ENCODE measurements at regions not wholly inside any gene's neighbourhood (a gene's known extent, or its start where the extent isn't known, plus 50 kb on each side); places are given as distances from the start of the nearest gene placed in this dataset.

- DNase-seq (no peak), ATAC-seq (no peak)
- Histone ChIP-seq H3K36me3 (ENCODE audit: control insufficient read depth, insufficient read depth, low read length) (no peaks in the 10 kb centered on the region), H3K27me3 (ENCODE audit: control insufficient read depth, insufficient read depth, low read length) (no peaks in the 10 kb centered on the region), H3K4me3 (ENCODE audit: low read length) (no peak overlapping the region), H3K9me3 (ENCODE audit: control insufficient read depth, insufficient read depth, low read length) (no peaks in the 10 kb centered on the region), H3K4me1 (ENCODE audit: control insufficient read depth, insufficient read depth, low read length) (no peaks in the 10 kb centered on the region), H3K27ac (ENCODE audit: low read length) (no peak overlapping the region)
- H3K4me1 Mint-ChIP-seq, result peaks cover 5 to 7% of the 10 kb centered on the region in 2 donors
- WGBS (ENCODE audit: insufficient coverage), result 86% methylated on average over 2 of the region's 3 CpGs
- H3K27me3 Mint-ChIP-seq (ENCODE audit: low read depth in 2 of 2), result peaks cover 8 to 22% of the 10 kb centered on the region in 2 donors
- no peaks in the 10 kb centered on the region for H3K9me3 Mint-ChIP-seq
- TF ChIP-seq CTCF (IDR thresholded peaks at IDR 0.05), result no peak
- no peak overlapping the region for H3K27ac Mint-ChIP-seq
- no peaks in the 10 kb centered on the region for H3K36me3 Mint-ChIP-seq
- intact Hi-C loops (cut with micrococcal nuclease), result no loop called here
- H3K4me3 Mint-ChIP-seq, result no peak overlapping the region
Measured at GRCh38 chr4:81348086-81348777, 123.5 kb downstream of the RASGEF1B start.

- H3K4me1 Mint-ChIP-seq, result peaks cover 4% of the 10 kb centered on the region in 2 donors
- ATAC-seq (no peak), DNase-seq (no peak)
Measured at GRCh38 chr4:81346719-81347118, 125.0 kb downstream of the RASGEF1B start.

DNA sequence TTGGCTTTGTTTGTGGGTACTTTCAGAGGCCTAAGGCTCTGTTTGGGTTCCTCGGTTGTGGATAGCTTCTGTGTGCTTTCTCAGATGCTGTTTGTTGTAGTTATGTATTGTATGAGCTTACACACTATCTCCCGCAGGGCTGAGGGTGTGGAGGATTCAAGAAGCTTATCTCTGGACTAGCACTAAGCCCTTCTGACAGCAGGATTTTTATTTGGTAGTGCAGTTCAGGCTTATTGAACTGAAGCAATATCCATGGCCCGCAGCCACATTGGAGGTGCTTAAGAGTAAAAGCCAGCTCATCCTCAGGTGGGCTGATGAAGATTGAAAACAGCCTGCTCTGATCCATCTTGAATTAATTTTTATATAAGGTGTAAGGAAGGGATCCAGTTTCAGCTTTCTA is 128.2 kb downstream of the RASGEF1B start:
- TF ChIP-seq CTCF (IDR thresholded peaks at IDR 0.05), result no peak
- H3K4me1 Mint-ChIP-seq, result no peaks in the 10 kb centered on the region
- Histone ChIP-seq H3K27me3 (ENCODE audit: control insufficient read depth, insufficient read depth, low read length) (no peaks in the 10 kb centered on the region), H3K36me3 (ENCODE audit: control insufficient read depth, insufficient read depth, low read length) (no peaks in the 10 kb centered on the region), H3K4me1 (ENCODE audit: control insufficient read depth, insufficient read depth, low read length) (no peaks in the 10 kb centered on the region), H3K9me3 (ENCODE audit: control insufficient read depth, insufficient read depth, low read length) (no peaks in the 10 kb centered on the region), H3K27ac (ENCODE audit: low read length) (no peak overlapping the region), H3K4me3 (ENCODE audit: low read length) (no peak overlapping the region)
- 98% methylated on average over 3 of the region's 3 CpGs for WGBS (ENCODE audit: insufficient coverage)
- peaks cover 4 to 29% of the 10 kb centered on the region in 2 donors for H3K27me3 Mint-ChIP-seq (ENCODE audit: low read depth in 2 of 2)
- H3K27ac Mint-ChIP-seq, result no peak overlapping the region
- no peaks in the 10 kb centered on the region for H3K9me3 Mint-ChIP-seq
- H3K4me3 Mint-ChIP-seq, result no peak overlapping the region
- no peaks in the 10 kb centered on the region for H3K36me3 Mint-ChIP-seq
- intact Hi-C loops (cut with micrococcal nuclease), result no loop called here
- no peak for DNase-seq
- no peak for ATAC-seq

More at GRCh38 chr4:81346719-81347118, 125.0 kb downstream of the RASGEF1B start:
- no peak overlapping the region for H3K27ac Mint-ChIP-seq
- H3K27me3 Mint-ChIP-seq (ENCODE audit: low read depth in 2 of 2), result peaks cover 5 to 18% of the 10 kb centered on the region in 2 donors
- no peaks in the 10 kb centered on the region for H3K36me3 Mint-ChIP-seq
- no peaks in the 10 kb centered on the region for H3K9me3 Mint-ChIP-seq
- Histone ChIP-seq H3K9me3 (ENCODE audit: control insufficient read depth, insufficient read depth, low read length) (no peaks in the 10 kb centered on the region), H3K36me3 (ENCODE audit: control insufficient read depth, insufficient read depth, low read length) (no peaks in the 10 kb centered on the region), H3K27me3 (ENCODE audit: control insufficient read depth, insufficient read depth, low read length) (no peaks in the 10 kb centered on the region), H3K4me1 (ENCODE audit: control insufficient read depth, insufficient read depth, low read length) (no peaks in the 10 kb centered on the region), H3K4me3 (ENCODE audit: low read length) (no peak overlapping the region), H3K27ac (ENCODE audit: low read length) (no peak overlapping the region)
- intact Hi-C loops (cut with micrococcal nuclease), result no loop called here
- H3K4me3 Mint-ChIP-seq, result no peak overlapping the region
- TF ChIP-seq CTCF (IDR thresholded peaks at IDR 0.05), result no peak
- 94% methylated on average over 1 of the region's 1 CpG for WGBS (ENCODE audit: insufficient coverage)

DNA sequence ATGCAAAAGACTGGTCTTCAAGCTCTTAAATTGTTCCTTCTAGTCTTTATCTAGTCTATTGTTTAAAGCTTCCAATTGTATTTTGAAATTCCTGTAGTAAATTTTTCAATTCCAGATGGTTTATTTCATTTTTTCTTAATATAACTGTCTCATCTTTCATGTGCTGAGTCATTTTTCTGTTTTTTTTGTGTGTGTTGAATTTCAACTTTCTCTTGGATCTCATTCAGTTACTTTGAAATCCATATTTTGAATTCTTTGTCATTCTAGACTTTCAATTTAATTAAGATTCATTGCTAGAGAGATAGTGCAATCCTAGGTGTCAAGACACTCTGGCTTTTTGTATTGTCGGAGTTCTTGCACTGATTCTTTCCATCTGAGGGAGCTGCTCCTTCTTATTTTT is 128.0 kb upstream of the PRKG2 start:
- Histone ChIP-seq H3K27me3 (ENCODE audit: control insufficient read depth, insufficient read depth, low read length) (no peaks in the 10 kb centered on the region), H3K36me3 (ENCODE audit: control insufficient read depth, insufficient read depth, low read length) (no peaks in the 10 kb centered on the region), H3K4me1 (ENCODE audit: control insufficient read depth, insufficient read depth, low read length) (no peaks in the 10 kb centered on the region), H3K27ac (ENCODE audit: low read length) (no peak overlapping the region), H3K4me3 (ENCODE audit: low read length) (no peak overlapping the region), H3K9me3 (ENCODE audit: control insufficient read depth, insufficient read depth, low read length) (no peaks in the 10 kb centered on the region)
- Mint-ChIP-seq H3K9me3 (no peaks in the 10 kb centered on the region), H3K4me1 (no peaks in the 10 kb centered on the region), H3K27ac (no peak overlapping the region), H3K27me3 (ENCODE audit: low read depth in 2 of 2) (peaks cover 4 to 29% of the 10 kb centered on the region in 2 donors), H3K36me3 (no peaks in the 10 kb centered on the region), H3K4me3 (no peak overlapping the region)
- intact Hi-C loops (cut with micrococcal nuclease), result no loop called here
- DNase-seq, result no peak
- TF ChIP-seq CTCF (IDR thresholded peaks at IDR 0.05), result no peak
- WGBS (ENCODE audit: insufficient coverage), result 75% methylated on average over 1 of the region's 1 CpG
- ATAC-seq, result no peak

All from natural killer cell (primary cell).